B cell (primary cell): ENCODE measurements at regions not wholly inside any gene's neighbourhood (a gene's known extent, or its start where the extent isn't known, plus 50 kb on each side); places are given as distances from the start of the nearest gene placed in this dataset.

ENCODE experiments used
- ATAC-seq: fragments of 200-7000 bp; cut with Tn5 transposase; one replicate; pipeline ENCODE4 v1.10.0; 2021; ENCODE audit warnings: low read depth, mild to moderate bottlenecking, moderate number of reproducible peaks, moderate library complexity
- CTCF ChIA-PET: fragments of 350-600 bp; sonication (Branson Sonifier 250); formaldehyde crosslinking; loops from one replicate; lab custom pipeline; 2021; ENCODE audit warnings: antibody characterized with exemption, inconsistent platforms; lab: Charles Lee
- POLR2A ChIA-PET: fragments of 350-600 bp; sonication (Branson Sonifier 250); formaldehyde crosslinking; loops from one replicate; lab custom pipeline; 2021; ENCODE audit warnings: antibody characterized with exemption; lab: Charles Lee
- DNase-seq: peaks from one replicate; pipeline ENCODE4 v3.0.0; 2013
- H2AFZ ChIP-seq: 2 replicates; pipeline ENCODE4 v1.6.1; 2012; ENCODE audit warnings: mild to moderate bottlenecking, low read depth, low read length; ENCODE audit not compliant: insufficient read depth, poor library complexity, severe bottlenecking
- H3K27ac ChIP-seq, 2 donors: 1 replicate in 1 of 2; 2 replicates in 1 of 2; pipeline ENCODE4 v1.5.1; 2012 to 2013; ENCODE audit warnings: low read length in 2 of 2, mild to moderate bottlenecking in 2 of 2, moderate library complexity in 1 of 2
- H3K27me3 ChIP-seq, 4 experiments: fragments of 200-600 bp in 1 of 4; sonication (generic) in 1 of 4; replicated peaks in 1 of 4; 1 replicate in 2 of 4; 2 replicates in 2 of 4; pipeline versions ENCODE4 v1.6.1 to v1.7.0; 2013 to 2016; ENCODE audit warnings: low read length in 3 of 4, mild to moderate bottlenecking in 2 of 4, mixed read lengths in 1 of 4, moderate library complexity in 1 of 4; ENCODE audit not compliant: insufficient read depth in 4 of 4, control insufficient read depth in 3 of 4; ENCODE audit errors: control extremely low read depth in 1 of 4
- H3K36me3 ChIP-seq, 2 experiments: replicated peaks in 1 of 2; 1 replicate in 1 of 2; 2 replicates in 1 of 2; pipeline versions ENCODE4 v1.6.1 to v1.7.1; 2013; ENCODE audit warnings: low read length in 1 of 2; ENCODE audit not compliant: insufficient read depth in 2 of 2, control insufficient read depth in 1 of 2; ENCODE audit errors: control extremely low read depth in 1 of 2, extremely low read depth in 1 of 2
- H3K4me1 ChIP-seq, 2 donors: fragments of 200-600 bp in 1 of 2; sonication (generic) in 1 of 2; 1 replicate in 1 of 2; 2 replicates in 1 of 2; pipeline versions ENCODE4 v1.5.1 to v1.6.1; 2013 to 2017; ENCODE audit warnings: low read length in 2 of 2; ENCODE audit not compliant: control insufficient read depth in 2 of 2, insufficient read depth in 2 of 2
- H3K4me2 ChIP-seq: replicated peaks from 2 replicates; pipeline ENCODE3; 2012; ENCODE audit warnings: mild to moderate bottlenecking, low read depth, low read length; ENCODE audit not compliant: poor library complexity, severe bottlenecking
- H3K4me3 ChIP-seq, 5 experiments: fragments of 200-600 bp in 1 of 5; sonication (generic) in 1 of 5; 1 replicate in 3 of 5; 2 replicates in 2 of 5; pipeline versions ENCODE4 v1.5.1 to v1.7.0; 2011 to 2016; ENCODE audit warnings: low read length in 4 of 5, mild to moderate bottlenecking in 4 of 5, low read depth in 2 of 5, control low read depth in 1 of 5, moderate library complexity in 1 of 5; ENCODE audit not compliant: insufficient read depth in 1 of 5; ENCODE audit errors: control extremely low read depth in 1 of 5, extremely low read depth in 1 of 5
- H3K79me2 ChIP-seq: fragments of 200-600 bp; sonication (generic); one replicate; pipeline ENCODE4 v1.6.0; 2016; ENCODE audit warnings: low read length; ENCODE audit not compliant: control insufficient read depth, insufficient read depth
- H3K9ac ChIP-seq: fragments of 200-600 bp; sonication (generic); 2 replicates; pipeline ENCODE4 v1.6.1; 2017; ENCODE audit warnings: mild to moderate bottlenecking, low read length, moderate library complexity
- H3K9me3 ChIP-seq, 3 donors: one replicate each; pipeline versions ENCODE4 v1.6.1 to v1.7.1; 2013; ENCODE audit warnings: low read length in 2 of 3; ENCODE audit not compliant: control insufficient read depth in 2 of 3, insufficient read depth in 1 of 3; ENCODE audit errors: control extremely low read depth in 1 of 3
- H4K20me1 ChIP-seq: 2 replicates; pipeline ENCODE4 v1.6.0; 2012; ENCODE audit warnings: mild to moderate bottlenecking, low read length; ENCODE audit not compliant: insufficient read depth, control insufficient read depth, poor library complexity, severe bottlenecking
- H3K27ac Mint-ChIP-seq: one replicate; pipeline ENCODE4 v1.8.0; 2021; ENCODE audit warnings: mixed read lengths
- H3K27me3 Mint-ChIP-seq: one replicate; pipeline ENCODE4 v1.8.0; 2021; ENCODE audit warnings: mixed read lengths
- H3K4me1 Mint-ChIP-seq: one replicate; pipeline ENCODE4 v1.8.0; 2021; ENCODE audit warnings: mixed read lengths
- H3K4me3 Mint-ChIP-seq: one replicate; pipeline ENCODE4 v1.8.0; 2021; ENCODE audit warnings: mixed read lengths
- H3K9me3 Mint-ChIP-seq: one replicate; pipeline ENCODE4 v1.8.0; 2022; ENCODE audit warnings: mixed read lengths; ENCODE audit not compliant: insufficient read depth
- EZH2 ChIP-seq: IDR thresholded peaks from 2 replicates; pipeline ENCODE4 v1.6.1; 2012; ENCODE audit warnings: borderline replicate concordance, low read depth, mild to moderate bottlenecking, moderate library complexity, low read length; ENCODE audit not compliant: insufficient read depth, poor library complexity, severe bottlenecking
- WGBS: methylation state at CpG from one replicate; pipeline ENCODE4 v1.1.5; 2013; ENCODE audit warnings: missing lambda C conversion rate; ENCODE audit not compliant: insufficient coverage; 5-methylcytosine and 5-hydroxymethylcytosine counted together
- intact Hi-C: fragments of 100-400 bp; cut with micrococcal nuclease; formaldehyde crosslinking; loops from one replicate; pipeline ENCODE4 v1.10.0; 2022
- TF ChIP-seq, protein P1 (sequence below): fragments of 200-600 bp; IDR thresholded peaks from one replicate; pipeline ENCODE4 v1.8.0; 2022; ENCODE audit warnings: antibody characterized with exemption, mild to moderate bottlenecking

DNA sequence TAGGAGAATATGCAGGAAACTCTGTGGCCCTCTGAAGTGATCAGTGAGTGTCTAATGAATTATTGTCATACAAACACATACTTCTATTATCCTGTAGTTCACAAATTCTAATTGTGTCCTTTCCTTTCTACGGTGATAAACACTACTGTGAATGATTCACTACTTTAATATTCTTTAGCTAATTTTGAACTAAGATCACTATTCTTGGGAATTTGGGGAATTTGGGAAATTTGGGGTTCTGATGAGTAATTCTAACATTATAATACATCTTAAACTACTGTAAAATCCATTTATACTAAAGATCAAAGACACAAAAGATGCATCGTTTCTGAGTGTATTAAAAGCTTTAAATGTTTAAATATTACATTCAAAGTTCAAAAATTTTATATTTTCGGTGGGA, 1287.2 kb upstream of the CITED2 start:
- no peak for ATAC-seq
- no peak overlapping the region for H3K27ac ChIP-seq
- no peaks in the 10 kb centered on the region for H3K27me3 ChIP-seq
- H3K36me3 ChIP-seq: no peaks in the 10 kb centered on the region
- no peak for DNase-seq
- no peaks in the 10 kb centered on the region for H4K20me1 ChIP-seq
- H3K4me3 ChIP-seq: no peak overlapping the region
- intact Hi-C loops: no loop called here
- no peak overlapping the region for H2AFZ ChIP-seq
- no peaks in the 10 kb centered on the region for H3K9me3 Mint-ChIP-seq
- TF ChIP-seq EZH2: no peak
- TF ChIP-seq, protein P1, sequence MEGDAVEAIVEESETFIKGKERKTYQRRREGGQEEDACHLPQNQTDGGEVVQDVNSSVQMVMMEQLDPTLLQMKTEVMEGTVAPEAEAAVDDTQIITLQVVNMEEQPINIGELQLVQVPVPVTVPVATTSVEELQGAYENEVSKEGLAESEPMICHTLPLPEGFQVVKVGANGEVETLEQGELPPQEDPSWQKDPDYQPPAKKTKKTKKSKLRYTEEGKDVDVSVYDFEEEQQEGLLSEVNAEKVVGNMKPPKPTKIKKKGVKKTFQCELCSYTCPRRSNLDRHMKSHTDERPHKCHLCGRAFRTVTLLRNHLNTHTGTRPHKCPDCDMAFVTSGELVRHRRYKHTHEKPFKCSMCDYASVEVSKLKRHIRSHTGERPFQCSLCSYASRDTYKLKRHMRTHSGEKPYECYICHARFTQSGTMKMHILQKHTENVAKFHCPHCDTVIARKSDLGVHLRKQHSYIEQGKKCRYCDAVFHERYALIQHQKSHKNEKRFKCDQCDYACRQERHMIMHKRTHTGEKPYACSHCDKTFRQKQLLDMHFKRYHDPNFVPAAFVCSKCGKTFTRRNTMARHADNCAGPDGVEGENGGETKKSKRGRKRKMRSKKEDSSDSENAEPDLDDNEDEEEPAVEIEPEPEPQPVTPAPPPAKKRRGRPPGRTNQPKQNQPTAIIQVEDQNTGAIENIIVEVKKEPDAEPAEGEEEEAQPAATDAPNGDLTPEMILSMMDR: no peak
- H3K9me3 ChIP-seq: no peaks in the 10 kb centered on the region
- peaks cover 7% of the 10 kb centered on the region for H3K4me1 Mint-ChIP-seq
- peaks cover 0 to 5% of the 10 kb centered on the region in 2 donors for H3K4me1 ChIP-seq
- no peaks in the 10 kb centered on the region for H3K27me3 Mint-ChIP-seq
- H3K79me2 ChIP-seq: no peaks in the 10 kb centered on the region
- ChIA-PET POLR2A (no interaction called here), CTCF (no interaction called here)
- H3K9ac ChIP-seq: no peak overlapping the region
- no peak overlapping the region for H3K27ac Mint-ChIP-seq
- no peak overlapping the region for H3K4me3 Mint-ChIP-seq
- WGBS: no CpG with 5 or more reads among the region's 3 CpGs
- H3K4me2 ChIP-seq: no peak overlapping the region

DNA sequence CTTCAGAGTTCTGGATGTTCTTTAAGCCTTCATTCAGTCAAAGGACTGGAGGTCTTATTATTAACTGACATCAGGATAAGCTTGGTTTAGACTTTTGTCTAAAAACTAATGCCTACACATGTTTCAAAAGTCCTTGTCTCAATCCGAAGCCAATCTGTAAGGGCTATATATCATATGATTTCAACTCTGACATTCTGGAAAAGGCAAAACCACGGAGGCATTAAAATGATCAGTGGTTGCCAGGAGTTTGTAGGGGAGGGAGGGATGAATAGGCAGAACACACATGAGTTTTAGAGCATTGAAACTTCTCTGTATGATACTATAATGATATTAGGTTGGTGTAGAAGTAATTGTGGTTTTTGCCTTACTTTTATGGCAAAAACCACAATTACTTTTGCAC, 1285.8 kb upstream of the CITED2 start:
- Histone ChIP-seq H3K36me3 (no peaks in the 10 kb centered on the region), H2AFZ (no peak overlapping the region), H3K9ac (no peak overlapping the region), H3K4me3 (no peak overlapping the region), H3K27ac (no peak overlapping the region), H3K9me3 (no peaks in the 10 kb centered on the region), H4K20me1 (no peaks in the 10 kb centered on the region), H3K27me3 (no peaks in the 10 kb centered on the region), H3K79me2 (no peaks in the 10 kb centered on the region), H3K4me1 (peaks cover 0 to 5% of the 10 kb centered on the region in 2 donors), H3K4me2 (no peak overlapping the region)
- Mint-ChIP-seq H3K27ac (no peak overlapping the region), H3K4me1 (peaks cover 7% of the 10 kb centered on the region), H3K4me3 (no peak overlapping the region), H3K9me3 (no peaks in the 10 kb centered on the region), H3K27me3 (no peaks in the 10 kb centered on the region)
- intact Hi-C loops: no loop called here
- ATAC-seq (no peak), DNase-seq (no peak)
- ChIA-PET POLR2A (no interaction called here), CTCF (no interaction called here)
- WGBS: no CpG with 5 or more reads among the region's 2 CpGs
- TF ChIP-seq, protein P1: no peak
- TF ChIP-seq EZH2: no peak
